ENCODE measurements at regions not wholly inside any gene's neighbourhood (a gene's known extent, or its start where the extent isn't known, plus 50 kb on each side); places are given as distances from the start of the nearest gene placed in this dataset.

DNA sequence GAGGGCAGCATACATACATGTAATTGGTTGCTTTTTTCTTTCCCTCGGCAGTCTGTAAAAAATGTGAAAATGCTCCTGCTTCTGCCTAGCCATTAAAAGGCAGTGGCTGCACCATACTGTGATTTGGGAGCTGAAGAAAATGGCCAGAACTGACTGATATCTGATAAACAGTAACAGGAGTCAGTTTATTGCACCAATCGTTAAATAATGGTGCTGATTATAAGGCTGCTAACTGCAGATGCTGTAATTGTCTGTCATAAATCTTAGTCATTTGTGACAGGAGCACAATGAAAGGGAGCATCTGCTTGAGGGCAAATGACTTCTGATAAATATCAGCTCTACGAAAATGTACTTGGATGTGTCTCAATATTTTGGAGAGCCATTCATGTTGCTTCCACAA, 263.1 kb upstream of the DNAJC19 start:
- intact Hi-C loops (cut with micrococcal nuclease): no loop called here
- ATAC-seq (ENCODE audit: low read depth) (no peak), DNase-seq (no peak)
- Mint-ChIP-seq H3K4me1 (no peaks in the 10 kb centered on the region), H3K9me3 (no peaks in the 10 kb centered on the region), H3K27me3 (no peaks in the 10 kb centered on the region), H3K36me3 (ENCODE audit: low read depth) (no peaks in the 10 kb centered on the region), H3K27ac (no peak overlapping the region), H3K4me3 (no peak overlapping the region)
- TF ChIP-seq, protein P1, sequence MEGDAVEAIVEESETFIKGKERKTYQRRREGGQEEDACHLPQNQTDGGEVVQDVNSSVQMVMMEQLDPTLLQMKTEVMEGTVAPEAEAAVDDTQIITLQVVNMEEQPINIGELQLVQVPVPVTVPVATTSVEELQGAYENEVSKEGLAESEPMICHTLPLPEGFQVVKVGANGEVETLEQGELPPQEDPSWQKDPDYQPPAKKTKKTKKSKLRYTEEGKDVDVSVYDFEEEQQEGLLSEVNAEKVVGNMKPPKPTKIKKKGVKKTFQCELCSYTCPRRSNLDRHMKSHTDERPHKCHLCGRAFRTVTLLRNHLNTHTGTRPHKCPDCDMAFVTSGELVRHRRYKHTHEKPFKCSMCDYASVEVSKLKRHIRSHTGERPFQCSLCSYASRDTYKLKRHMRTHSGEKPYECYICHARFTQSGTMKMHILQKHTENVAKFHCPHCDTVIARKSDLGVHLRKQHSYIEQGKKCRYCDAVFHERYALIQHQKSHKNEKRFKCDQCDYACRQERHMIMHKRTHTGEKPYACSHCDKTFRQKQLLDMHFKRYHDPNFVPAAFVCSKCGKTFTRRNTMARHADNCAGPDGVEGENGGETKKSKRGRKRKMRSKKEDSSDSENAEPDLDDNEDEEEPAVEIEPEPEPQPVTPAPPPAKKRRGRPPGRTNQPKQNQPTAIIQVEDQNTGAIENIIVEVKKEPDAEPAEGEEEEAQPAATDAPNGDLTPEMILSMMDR (IDR thresholded peaks at IDR 0.05): no peak
- CTCF ChIA-PET: no interaction called here
- POLR2A ChIA-PET: no interaction called here

DNA sequence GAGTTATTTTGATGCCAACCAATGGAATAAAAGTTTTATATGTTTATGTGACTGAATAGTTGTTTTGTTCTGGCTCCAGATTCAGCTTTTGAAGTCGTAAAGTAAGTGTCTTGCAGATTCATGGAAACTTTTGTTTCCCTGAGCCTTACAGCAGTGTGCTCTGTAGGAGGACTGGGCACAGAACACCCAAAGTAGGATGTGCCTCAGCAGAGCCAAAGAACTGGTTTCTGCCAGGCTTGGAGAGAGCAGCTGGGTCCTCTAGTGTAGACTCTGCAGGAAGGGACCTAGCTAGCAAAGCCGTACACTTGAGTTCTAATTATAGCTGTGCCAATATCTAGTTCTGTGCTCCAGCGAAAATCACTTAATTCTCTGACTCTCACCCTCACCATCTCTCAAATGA, 261.2 kb upstream of the DNAJC19 start:
- ChIA-PET CTCF (no interaction called here), POLR2A (no interaction called here)
- no peaks in the 10 kb centered on the region for H3K27me3 Mint-ChIP-seq
- no peak overlapping the region for H3K27ac Mint-ChIP-seq
- intact Hi-C loops (cut with micrococcal nuclease): no loop called here
- ATAC-seq (ENCODE audit: low read depth) (no peak), DNase-seq (no peak)
- TF ChIP-seq, protein P1 (IDR thresholded peaks at IDR 0.05): no peak
- no peak overlapping the region for H3K4me3 Mint-ChIP-seq
- no peaks in the 10 kb centered on the region for H3K36me3 Mint-ChIP-seq (ENCODE audit: low read depth)
- peaks cover 1% of the 10 kb centered on the region for H3K9me3 Mint-ChIP-seq
- no peaks in the 10 kb centered on the region for H3K4me1 Mint-ChIP-seq

DNA sequence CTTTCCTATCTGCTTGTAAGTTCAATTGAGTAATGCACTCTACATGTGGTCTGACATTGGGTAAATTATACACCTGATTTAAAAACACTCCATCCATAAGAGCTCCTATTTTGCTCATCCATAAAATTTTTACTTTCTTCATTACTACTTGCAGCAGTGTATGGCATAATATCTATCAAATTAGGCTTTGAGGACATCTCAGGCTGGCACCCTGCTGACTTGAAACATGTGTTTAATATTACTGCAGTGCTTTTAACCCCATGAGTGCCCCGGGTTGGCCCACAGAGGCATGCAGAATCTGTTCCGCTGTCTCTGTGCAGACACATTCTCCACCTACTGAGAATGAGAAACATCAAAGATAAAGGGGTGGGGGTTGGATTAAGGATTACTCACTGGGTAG, 249.9 kb upstream of the DNAJC19 start:
- ChIA-PET POLR2A (no interaction called here), CTCF (no interaction called here)
- H3K4me3 Mint-ChIP-seq: no peak overlapping the region
- no peaks in the 10 kb centered on the region for H3K27me3 Mint-ChIP-seq
- H3K27ac Mint-ChIP-seq: no peak overlapping the region
- no peaks in the 10 kb centered on the region for H3K36me3 Mint-ChIP-seq (ENCODE audit: low read depth)
- TF ChIP-seq, protein P1 (IDR thresholded peaks at IDR 0.05): no peak
- intact Hi-C loops (cut with micrococcal nuclease): no loop called here
- DNase-seq (no peak), ATAC-seq (ENCODE audit: low read depth) (no peak)
- no peaks in the 10 kb centered on the region for H3K9me3 Mint-ChIP-seq
- no peaks in the 10 kb centered on the region for H3K4me1 Mint-ChIP-seq

DNA sequence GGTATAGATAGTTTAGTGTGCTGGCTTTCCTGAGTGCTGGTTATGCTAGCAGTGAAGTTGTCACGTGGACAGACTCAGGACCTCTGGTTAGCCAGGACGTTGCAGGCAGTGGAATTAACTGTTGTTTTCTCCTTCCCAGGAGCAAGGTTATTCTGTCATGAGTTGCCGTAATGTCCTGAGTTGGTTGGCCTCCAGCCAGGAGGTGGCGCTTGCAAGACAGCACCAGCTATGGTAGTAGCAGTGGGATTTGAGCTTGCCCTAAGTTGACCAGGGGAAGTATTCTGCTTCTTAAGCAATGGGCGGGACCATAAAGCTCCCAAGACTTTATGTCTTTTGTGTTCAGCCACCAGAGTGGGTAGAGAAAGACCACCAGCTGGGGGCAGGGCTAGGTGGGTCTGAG, 240.7 kb upstream of the DNAJC19 start:
- ChIA-PET POLR2A (no interaction called here), CTCF (no interaction called here)
- intact Hi-C loops (cut with micrococcal nuclease): no loop called here
- ATAC-seq (ENCODE audit: low read depth): no peak
- Mint-ChIP-seq H3K27ac (no peak overlapping the region), H3K9me3 (peaks cover 3% of the 10 kb centered on the region), H3K4me1 (no peaks in the 10 kb centered on the region), H3K36me3 (ENCODE audit: low read depth) (no peaks in the 10 kb centered on the region), H3K27me3 (no peaks in the 10 kb centered on the region), H3K4me3 (no peak overlapping the region)
- no peak for DNase-seq
- TF ChIP-seq, protein P1 (IDR thresholded peaks at IDR 0.05): no peak

DNA sequence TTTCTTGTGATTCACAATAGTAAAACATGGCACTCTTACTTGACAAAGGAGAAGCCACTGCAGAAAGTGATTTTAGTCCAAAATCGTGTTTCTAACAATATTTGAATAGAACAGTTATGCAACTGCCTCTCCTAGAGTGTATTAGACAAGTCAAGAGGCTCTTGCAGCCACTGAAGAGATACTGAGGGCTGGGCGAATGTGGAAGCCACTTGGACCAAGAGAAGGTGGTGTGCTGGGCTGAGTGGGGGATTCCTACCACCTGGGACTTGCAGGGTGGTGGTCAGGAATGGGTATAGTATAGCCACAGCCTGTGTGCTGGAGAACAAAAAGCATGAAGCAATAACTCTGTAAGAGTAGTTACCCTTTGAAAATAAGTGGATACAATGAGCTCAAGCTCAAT, 223.8 kb upstream of the DNAJC19 start:
- no peak for DNase-seq
- Mint-ChIP-seq H3K27ac (no peak overlapping the region), H3K36me3 (ENCODE audit: low read depth) (no peaks in the 10 kb centered on the region), H3K4me1 (no peaks in the 10 kb centered on the region), H3K27me3 (peaks cover 2% of the 10 kb centered on the region), H3K9me3 (no peaks in the 10 kb centered on the region), H3K4me3 (no peak overlapping the region)
- TF ChIP-seq, protein P1 (IDR thresholded peaks at IDR 0.05): no peak
- ATAC-seq (ENCODE audit: low read depth): no peak
- CTCF ChIA-PET: no interaction called here
- POLR2A ChIA-PET: no interaction called here
- intact Hi-C loops (cut with micrococcal nuclease): no loop called here
